SU-DHL-6 (cell line): ENCODE measurements at regions not wholly inside any gene's neighbourhood (a gene's known extent, or its start where the extent isn't known, plus 50 kb on each side); places are given as distances from the start of the nearest gene placed in this dataset.

Experiments used
- CTCF ChIP-seq: fragments of 200-600 bp; sonication (generic); IDR thresholded peaks from one replicate; pipeline ENCODE4 v1.5.1; 2017; ENCODE audit warnings: antibody characterized with exemption, mild to moderate bottlenecking, low read length, moderate library complexity; ENCODE audit not compliant: insufficient read depth, poor library complexity, severe bottlenecking
- EZH2phosphoT487 ChIP-seq: fragments of 200-600 bp; sonication (generic), shearing (Covaris generic); conservative IDR thresholded peaks from 2 replicates; pipeline ENCODE4 v1.6.1; 2018; ENCODE audit warnings: mild to moderate bottlenecking, antibody characterized with exemption, low read length, moderate library complexity, mixed read lengths

GRCh38 chr2:196330645-196331044 lies 159.3 kb upstream of the STK17B start:
- TF ChIP-seq CTCF (no peak), EZH2phosphoT487 (no peak)
